ENCODE measurements at regions not wholly inside any gene's neighbourhood (a gene's known extent, or its start where the extent isn't known, plus 50 kb on each side); places are given as distances from the start of the nearest gene placed in this dataset.

- TF ChIP-seq CTCF (IDR thresholded peaks at IDR 0.05; ENCODE audit: poor library complexity, severe bottlenecking) (no peak), SMC3 (conservative IDR thresholded peaks at IDR 0.05; ENCODE audit: poor library complexity) (no peak), EZH2 (IDR thresholded peaks at IDR 0.05; ENCODE audit: borderline replicate concordance, insufficient read depth, low read length, poor library complexity, severe bottlenecking) (no peak), REST (IDR thresholded peaks at IDR 0.05; ENCODE audit: borderline replicate concordance) (no peak), TAF1 (IDR thresholded peaks at IDR 0.05; ENCODE audit: low read depth) (no peak), MXI1 (conservative IDR thresholded peaks at IDR 0.05; ENCODE audit: poor library complexity, severe bottlenecking) (no peak), POLR2AphosphoS5 (IDR thresholded peaks at IDR 0.05) (no peak), RAD21 (conservative IDR thresholded peaks at IDR 0.05) (no peak), EP300 (conservative IDR thresholded peaks at IDR 0.05; ENCODE audit: poor library complexity, severe bottlenecking) (no peak)
Measured at GRCh38 chr19:30855442-30855841, 483.3 kb downstream of the ZNF536 start.

Data from neural cell (in vitro differentiated cells).